GDM1 (cell line): ENCODE measurements at regions not wholly inside any gene's neighbourhood (a gene's known extent, or its start where the extent isn't known, plus 50 kb on each side); places are given as distances from the start of the nearest gene placed in this dataset.

ENCODE experiments used
- DNase-seq: peaks from one replicate; lab custom pipeline; 2025; lab: John Stamatoyannopoulos, UW

DNA sequence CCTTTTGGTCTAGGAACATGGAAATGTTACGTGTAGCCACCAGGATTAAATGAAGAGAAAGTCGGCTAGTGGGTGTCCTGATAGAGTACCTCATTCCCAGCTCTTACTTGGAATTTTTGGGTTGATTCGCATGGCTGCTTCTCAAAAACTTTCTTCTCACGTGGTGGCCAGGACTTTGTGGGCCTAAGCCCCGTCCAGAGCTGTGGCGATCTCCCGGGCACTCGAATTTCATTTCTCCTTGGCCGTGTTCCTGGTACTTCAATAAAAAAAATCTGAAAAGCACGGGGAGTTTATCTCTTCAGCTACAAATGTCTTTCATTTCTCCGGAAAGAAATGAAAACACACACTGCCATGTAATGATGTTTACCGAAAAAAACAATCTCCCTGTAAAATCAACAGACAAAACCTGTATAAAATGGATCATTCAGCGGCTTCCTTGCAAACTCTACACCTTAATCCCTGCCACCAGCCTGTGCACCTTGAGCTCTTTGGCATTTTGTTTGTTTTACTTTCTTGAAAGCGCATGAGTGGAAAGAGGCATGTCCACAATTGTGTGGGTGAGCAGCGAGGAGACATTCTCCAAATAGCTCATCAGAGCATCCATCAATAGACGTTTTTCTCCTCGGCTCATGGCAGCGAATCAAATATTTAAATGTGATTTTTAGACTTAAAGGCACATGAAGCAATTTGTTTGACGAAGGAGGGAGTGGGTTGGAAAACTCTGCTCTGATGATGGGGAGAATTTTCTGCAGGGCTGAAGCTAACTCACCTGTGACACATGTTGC, 173.1 kb downstream of the TFAP2C start:
- DNase-seq, result no peak

- no peak for DNase-seq
Measured at GRCh38 chr20:56802805-56803204, 173.7 kb downstream of the TFAP2C start.

- DNase-seq, result no peak
Measured at GRCh38 chr20:56805313-56805712, 176.2 kb downstream of the TFAP2C start.

DNA sequence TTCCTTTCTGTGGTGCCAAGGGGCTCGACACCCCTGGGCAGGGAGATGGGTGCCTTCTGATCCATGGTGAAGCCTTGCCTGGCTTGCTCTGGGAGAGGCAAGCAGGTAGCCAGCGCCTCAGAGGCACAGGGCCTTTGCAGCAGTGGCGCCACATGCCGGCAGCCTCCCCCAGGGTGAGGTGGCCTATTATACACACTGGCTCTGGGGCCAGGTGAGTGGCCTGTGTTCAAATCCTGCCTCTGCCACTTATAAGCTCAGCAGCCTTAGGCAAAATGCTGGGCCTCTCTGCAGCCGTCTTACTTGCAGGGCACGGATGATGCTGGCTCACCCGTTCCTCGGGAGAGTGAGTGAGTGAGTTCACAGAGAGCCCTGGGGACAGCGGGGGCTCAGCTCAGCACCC, 176.9 kb downstream of the TFAP2C start:
- no peak for DNase-seq

DNA sequence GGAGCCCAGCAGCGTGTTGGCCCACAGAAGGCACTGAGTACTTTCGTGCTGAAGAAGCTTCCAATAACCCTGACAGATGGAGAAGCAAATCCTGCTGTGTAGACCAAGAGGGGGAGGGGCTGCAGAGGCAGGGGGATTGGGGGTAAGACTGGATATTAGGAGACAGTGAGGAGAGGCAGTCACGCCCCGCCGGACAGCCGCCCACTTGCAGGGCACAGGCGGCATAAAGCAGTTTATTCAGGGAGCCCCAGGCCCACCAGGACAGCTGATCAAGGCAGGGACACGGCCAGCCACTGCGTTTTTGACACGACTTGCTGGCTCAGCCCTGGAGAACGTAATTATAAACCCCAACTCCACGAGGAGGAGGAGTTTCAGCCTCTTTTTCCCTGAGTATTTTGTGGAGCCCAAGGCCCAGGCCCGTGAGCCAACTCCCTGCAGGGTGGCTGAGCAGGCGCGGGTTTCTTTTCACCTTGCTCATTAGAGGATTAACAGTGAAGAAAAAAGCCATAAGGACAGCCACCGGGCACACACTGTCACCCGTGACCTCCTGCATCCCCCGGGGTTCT, 177.9 kb downstream of the TFAP2C start:
- DNase-seq, result no peak

DNA sequence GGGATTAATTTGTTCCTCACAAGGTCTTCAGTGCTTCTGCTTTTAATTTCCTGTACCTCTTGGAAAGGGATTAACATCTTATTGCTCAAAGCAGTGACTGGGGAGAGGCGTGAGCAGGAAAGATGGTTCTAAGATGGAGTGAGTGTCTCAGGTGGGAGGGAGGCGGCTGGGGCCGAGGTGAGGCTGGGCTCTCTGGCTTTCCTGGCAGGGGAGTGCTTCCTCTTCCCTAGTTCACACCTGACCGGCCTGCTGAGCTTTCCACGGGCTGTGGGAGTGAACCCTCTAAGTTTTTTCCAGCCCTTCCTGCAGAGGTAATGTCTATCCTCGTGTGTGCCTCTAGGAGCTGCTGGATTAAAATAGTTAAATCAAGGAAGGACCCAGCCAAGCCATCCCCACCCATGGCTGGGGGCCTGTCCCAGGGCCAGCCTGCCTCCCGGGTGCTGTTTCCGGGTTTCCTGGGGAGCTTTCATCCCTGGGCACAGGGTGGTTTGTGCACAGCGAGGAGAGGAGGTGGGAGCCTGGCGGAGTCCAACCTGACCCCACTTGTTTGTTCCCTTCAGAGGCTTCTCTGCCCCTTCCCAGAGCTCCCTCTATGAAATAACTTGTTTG, 179.1 kb downstream of the TFAP2C start:
- DNase-seq, result no peak

DNA sequence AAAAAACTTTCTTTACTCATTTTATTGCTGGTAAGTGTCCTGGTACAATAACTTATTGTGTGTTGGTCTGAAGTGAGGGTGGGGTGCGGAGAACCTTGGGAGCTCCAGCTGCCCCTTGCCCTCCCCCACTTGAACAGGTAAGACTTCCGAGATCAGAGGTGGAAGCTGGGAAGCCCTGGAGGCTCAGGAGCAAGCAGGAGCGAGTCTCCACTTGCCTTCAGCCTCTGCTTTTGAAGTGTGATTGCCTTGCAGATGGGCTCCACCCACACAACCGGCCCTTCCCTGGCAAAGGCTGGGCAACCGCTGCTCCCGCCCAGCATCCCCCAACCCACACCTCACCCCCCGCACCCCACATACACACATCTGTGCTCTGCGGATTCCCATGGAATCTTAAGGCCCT, 179.6 kb downstream of the TFAP2C start:
- DNase-seq, result no peak

DNA sequence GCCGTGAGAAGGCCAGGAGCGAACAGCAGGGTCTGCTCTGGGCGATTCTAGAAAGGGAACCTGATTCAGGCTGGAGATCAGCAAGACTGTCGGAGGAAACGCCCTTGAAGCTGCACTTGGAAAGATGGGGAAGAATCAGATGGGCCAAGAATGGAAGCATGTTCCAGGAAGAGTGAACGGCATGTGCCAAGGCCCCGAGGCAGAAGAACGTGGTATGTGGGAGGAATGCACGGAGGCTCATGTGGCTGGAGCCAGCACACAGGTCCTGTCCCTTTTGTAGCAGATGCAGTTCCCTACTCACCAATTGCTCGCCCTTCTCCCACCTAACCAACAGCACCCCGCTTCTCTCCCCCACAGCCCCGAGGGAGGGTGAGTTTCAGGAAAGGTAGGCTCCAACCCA, 180.6 kb downstream of the TFAP2C start:
- no peak for DNase-seq

GRCh38 chr20:56810141-56810540, 181.0 kb downstream of the TFAP2C start:
- no peak for DNase-seq

DNA sequence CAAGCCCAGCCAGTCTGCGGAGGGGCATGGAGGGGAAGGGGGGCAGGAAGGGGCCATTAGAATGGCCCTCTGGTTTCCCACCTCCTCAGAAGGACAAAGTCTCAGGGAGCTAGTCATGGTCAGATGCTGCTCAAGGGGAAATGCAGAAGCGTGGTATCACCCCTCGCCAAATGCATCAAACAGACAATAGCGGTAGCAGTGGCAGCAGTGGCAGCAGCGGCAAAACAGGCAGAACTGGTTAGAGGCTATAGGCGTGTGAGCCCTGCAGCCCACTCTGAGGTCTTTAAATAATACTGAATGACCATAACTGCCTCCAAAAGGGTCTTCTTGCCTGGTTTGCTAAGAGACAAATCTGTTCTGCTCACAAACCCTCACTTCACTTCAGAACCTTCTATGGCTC, 186.7 kb downstream of the TFAP2C start:
- no peak for DNase-seq

DNA sequence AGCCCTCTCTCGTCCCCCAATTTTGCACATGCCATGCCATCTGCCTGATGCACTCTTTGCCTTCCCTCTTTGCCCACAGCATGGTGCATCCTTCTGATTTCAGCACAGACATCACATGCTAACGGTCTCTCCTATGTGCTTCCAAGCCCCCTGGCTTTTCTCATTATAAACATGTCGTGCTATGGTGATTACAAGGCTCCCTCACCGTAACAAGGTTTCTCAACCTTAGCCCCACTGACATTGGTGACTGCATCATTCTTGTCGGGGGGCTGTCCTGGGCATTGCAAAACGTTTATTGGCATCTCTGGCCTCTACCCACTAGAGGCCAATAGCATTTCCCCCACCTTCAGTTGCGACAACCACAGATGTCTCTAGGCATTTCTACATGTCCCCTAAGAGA, 187.2 kb downstream of the TFAP2C start:
- DNase-seq, result no peak

DNA sequence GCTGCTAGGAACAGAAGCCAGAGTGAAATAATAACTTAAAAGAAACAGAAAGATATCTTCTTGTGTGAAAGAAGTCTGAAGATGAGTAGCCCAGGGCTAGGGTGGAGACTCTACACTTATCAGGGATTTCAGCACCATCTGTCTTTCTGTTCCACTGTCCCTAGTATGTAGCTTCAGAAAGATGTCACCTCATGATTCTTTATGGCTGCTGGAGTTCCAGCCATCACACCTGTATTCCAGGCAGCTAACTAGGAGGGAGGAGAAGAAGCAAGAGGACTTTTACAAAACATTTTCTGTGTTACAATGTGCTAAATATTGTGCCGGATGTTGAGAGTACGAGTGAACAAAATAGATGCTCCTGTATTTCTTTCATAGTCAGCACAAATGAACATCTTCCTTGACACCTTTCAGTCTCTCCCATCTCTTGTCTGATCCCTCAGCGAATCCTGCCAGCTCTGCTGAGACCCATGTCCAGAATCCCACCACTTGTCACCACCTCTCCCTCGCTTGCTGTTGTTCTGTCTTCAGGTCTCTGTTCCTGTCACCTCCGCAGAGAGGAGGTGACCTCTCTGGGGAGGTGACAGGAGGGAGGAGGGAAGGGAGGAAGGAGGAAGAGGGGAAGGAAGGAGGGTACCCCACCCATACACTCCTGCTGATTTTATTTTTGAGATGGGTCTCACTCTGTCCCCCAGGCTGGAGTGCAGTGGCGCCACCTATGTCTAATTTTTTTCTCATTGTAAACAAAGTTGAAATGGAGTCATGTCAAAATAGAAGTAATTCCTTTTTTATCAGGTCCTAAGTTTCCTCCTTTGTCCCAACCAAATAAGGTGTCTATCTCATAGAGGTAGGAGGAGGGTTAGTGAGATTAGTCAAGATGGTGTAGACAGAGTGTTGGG, 188.9 kb downstream of the TFAP2C start:
- no peak for DNase-seq

GRCh38 chr20:56820984-56821383, 191.9 kb downstream of the TFAP2C start:
- DNase-seq, result no peak

DNA sequence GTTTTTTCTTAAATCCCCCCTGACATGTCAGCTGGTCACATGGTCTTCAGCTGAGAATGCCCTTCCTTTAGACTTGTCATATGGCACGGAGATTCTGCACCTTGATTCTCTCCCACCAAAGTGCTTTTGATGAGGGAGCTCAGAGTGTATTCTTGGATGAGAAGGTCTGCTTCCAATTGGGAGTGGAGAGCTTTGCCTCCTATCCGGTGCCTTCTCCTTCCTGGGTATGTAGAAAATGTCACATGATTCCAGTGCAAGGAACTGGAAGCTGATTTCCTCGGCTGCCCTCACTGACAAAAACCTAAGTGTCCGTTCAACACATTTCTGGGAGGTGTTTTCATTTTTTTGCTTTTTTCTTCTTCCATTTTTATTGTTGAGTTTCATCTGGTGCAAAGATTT, 197.2 kb downstream of the TFAP2C start:
- no peak for DNase-seq

- no peak for DNase-seq
Measured at GRCh38 chr20:56826705-56827665, 197.9 kb downstream of the TFAP2C start.

DNA sequence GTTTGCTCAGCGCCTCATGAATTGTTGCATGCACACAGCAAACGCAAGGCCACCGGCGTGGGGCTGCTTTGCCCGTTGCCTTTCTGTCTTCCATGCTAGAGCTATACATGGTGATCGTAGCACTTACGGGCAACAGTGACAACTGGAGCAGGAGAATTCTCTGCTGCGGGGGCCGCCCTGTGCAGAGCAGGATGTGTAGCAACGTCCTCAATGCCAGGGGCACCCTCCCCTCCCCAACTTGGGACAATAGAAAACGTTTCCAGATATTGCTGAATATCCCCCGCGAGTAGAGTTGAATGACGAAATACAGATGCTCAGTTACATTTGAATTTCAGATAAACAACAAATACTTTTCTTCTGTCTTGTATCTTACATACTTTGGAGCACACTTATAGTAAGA, 198.7 kb downstream of the TFAP2C start:
- no peak for DNase-seq

GRCh38 chr20:56828402-56828801, 199.3 kb downstream of the TFAP2C start:
- no peak for DNase-seq

GRCh38 chr20:56829788-56830385, 200.8 kb downstream of the TFAP2C start:
- no peak for DNase-seq

DNA sequence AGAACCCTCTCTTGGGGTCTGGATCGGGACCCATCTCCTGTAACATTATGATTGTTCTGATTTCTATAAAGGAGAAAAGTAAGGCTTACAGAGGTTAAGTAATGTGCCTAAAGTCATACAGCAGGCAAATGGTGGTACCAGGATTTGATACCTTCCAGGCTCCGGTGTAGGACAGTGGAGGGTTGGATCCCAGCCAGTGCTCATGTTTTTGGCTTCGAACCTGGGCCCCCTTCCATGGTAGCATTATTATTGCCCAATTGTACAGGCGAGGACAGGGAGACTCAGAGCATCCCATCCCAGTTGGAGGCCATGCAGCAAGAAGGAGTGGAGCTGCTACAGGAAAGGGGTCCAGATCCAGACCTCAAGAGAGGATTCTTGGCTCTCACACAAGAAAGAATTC, 202.7 kb downstream of the TFAP2C start:
- no peak for DNase-seq

DNA sequence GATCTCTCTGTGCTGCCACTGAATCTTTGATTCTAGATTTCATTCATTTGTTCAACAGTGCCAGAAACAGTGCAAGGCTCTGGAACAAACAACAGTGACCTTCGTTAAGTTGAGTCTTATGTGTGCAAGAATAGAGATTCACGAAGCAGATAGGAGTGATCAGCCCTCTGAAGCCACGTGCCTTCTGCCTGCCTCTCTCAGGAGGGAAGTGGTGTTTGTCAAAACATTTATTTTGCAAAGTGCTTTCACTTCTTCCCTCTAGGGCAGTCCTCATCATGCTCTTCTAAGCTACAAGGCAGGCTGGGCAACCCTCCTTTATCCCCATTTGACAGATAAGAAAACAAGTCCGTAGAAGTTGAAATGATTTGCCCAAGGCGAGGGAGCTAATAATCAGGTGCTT, 204.3 kb downstream of the TFAP2C start:
- DNase-seq, result no peak
